ENCODE measurements at regions not wholly inside any gene's neighbourhood (a gene's known extent, or its start where the extent isn't known, plus 50 kb on each side); places are given as distances from the start of the nearest gene placed in this dataset.

DNA sequence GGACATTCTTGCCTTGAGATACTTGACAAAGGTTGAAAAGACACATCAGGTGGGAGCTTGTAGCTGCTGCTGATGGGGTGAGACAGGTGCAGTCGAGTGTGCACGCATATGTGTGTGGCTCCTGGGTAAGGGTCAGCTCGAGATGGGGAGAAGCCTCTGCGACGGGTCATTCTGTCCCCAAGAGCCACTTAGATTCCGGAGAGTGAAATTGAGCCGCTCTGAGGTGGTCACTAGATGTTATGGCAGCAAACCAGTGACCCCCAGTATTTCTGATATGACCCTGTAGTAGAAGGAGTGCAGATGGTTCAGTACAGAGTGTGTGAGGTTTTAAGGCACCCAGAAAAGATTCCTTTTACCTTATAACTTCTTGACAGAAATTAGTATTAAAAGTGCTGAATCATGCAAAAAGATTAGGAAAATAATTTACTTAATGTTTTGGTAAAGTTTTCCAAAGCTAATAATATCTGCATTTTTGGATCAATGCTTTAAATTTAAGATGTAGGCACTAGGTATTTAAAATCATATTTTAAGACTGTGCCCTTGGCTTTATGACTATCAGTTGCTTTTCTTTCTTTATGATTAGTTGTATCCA, 241.9 kb upstream of the TOPAZ1 start:
- Mint-ChIP-seq H3K9me3 (no peaks in the 10 kb centered on the region), H3K4me3 (peak overlapping the region; percentile 66), H3K27ac (peak overlapping the region; percentile 21), H3K36me3 (ENCODE audit: low read depth) (no peaks in the 10 kb centered on the region), H3K4me1 (ENCODE audit: low read depth) (peaks cover 32% of the 10 kb centered on the region), H3K27me3 (peaks cover 84% of the 10 kb centered on the region)

DNA sequence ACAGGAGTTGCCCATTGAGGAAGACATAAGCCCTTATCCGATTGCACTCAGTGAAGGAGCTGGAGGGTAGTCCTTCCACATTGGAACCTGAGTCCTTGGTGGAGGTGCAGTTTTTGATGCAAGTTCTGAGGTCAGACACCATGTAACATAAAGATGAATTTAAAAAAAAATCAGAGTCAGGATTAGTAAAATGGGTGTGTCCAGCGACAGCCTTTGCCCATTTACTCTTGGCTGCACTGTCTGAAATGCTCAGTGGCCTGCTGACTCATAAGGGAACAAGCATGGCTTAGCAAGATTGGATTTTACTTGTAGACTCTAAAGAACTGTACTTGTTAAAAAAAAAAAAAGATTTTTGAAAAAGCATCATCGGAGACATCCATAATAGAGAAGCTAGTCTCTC, 241.1 kb upstream of the TOPAZ1 start:
- Mint-ChIP-seq H3K4me3 (no peak overlapping the region), H3K27ac (no peak overlapping the region), H3K36me3 (ENCODE audit: low read depth) (no peaks in the 10 kb centered on the region), H3K4me1 (ENCODE audit: low read depth) (peaks cover 31% of the 10 kb centered on the region), H3K9me3 (no peaks in the 10 kb centered on the region), H3K27me3 (peaks cover 88% of the 10 kb centered on the region)

DNA sequence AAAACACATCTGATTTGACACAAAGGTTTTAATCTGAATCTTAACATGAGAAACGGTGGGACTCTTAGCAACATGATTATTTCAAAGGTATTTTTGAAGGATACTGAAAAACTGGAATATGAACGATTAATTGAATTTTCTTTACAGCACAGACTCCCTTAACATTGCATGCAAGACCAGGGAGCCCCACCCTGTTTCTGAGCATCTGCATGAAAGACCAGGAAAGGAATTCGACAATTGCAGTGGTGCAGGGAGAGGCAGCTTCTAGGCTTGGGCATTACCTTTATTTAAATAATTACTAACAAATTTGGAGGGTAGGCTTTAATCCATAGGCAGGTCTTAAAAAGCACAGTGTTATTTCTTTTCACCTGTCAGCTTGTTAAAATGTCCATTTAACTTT, 240.6 kb upstream of the TOPAZ1 start:
- H3K36me3 Mint-ChIP-seq (ENCODE audit: low read depth): no peaks in the 10 kb centered on the region
- H3K27ac Mint-ChIP-seq: no peak overlapping the region
- H3K9me3 Mint-ChIP-seq: no peaks in the 10 kb centered on the region
- peaks cover 87% of the 10 kb centered on the region for H3K27me3 Mint-ChIP-seq
- H3K4me3 Mint-ChIP-seq: no peak overlapping the region
- peaks cover 26% of the 10 kb centered on the region for H3K4me1 Mint-ChIP-seq (ENCODE audit: low read depth)

DNA sequence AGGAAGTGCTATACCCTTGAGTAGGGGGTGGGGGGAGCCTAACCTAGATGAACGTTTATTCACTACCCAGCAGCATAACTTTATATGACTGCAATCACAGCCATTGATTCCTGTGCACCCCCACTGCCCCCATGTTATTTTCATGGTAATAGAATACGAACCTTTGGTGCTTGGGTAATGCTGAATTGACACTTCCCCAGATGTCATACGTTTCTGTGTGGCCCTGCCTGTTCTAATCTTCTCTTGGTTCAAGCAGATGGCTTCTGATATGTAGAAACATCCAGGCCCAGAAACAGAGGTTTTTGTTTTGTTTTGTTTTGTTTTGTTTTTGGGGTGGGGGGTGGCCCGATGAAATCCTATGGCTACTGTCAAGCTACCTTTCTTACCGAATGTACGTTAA, 237.9 kb upstream of the TOPAZ1 start:
- Mint-ChIP-seq H3K9me3 (no peaks in the 10 kb centered on the region), H3K27me3 (peaks cover 73% of the 10 kb centered on the region), H3K4me1 (ENCODE audit: low read depth) (no peaks in the 10 kb centered on the region), H3K4me3 (no peak overlapping the region), H3K27ac (no peak overlapping the region), H3K36me3 (ENCODE audit: low read depth) (no peaks in the 10 kb centered on the region)

DNA sequence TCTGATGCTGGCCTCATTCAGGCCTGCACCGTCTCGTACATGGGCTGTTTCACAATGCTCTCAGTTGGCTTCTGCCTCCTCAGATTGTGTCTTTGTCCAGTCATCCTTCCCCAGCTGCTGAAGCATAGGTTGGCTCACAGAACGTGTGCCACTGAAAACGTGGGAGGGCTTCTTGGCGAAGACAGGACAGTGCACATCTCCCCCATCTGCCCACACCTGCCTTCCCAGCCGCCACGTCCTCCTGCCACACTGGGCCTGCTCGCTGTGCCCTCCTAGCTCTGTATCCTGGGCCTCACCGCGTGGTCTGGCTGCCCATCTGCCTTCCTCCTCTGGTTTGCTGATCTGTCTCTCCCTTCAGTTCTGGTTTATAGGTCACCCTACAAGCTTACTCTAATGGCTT, 230.0 kb upstream of the TOPAZ1 start:
- Mint-ChIP-seq H3K9me3 (no peaks in the 10 kb centered on the region), H3K27me3 (peaks cover 29% of the 10 kb centered on the region), H3K4me1 (ENCODE audit: low read depth) (no peaks in the 10 kb centered on the region), H3K4me3 (no peak overlapping the region), H3K27ac (peak overlapping the region; percentile 14), H3K36me3 (ENCODE audit: low read depth) (no peaks in the 10 kb centered on the region)

DNA sequence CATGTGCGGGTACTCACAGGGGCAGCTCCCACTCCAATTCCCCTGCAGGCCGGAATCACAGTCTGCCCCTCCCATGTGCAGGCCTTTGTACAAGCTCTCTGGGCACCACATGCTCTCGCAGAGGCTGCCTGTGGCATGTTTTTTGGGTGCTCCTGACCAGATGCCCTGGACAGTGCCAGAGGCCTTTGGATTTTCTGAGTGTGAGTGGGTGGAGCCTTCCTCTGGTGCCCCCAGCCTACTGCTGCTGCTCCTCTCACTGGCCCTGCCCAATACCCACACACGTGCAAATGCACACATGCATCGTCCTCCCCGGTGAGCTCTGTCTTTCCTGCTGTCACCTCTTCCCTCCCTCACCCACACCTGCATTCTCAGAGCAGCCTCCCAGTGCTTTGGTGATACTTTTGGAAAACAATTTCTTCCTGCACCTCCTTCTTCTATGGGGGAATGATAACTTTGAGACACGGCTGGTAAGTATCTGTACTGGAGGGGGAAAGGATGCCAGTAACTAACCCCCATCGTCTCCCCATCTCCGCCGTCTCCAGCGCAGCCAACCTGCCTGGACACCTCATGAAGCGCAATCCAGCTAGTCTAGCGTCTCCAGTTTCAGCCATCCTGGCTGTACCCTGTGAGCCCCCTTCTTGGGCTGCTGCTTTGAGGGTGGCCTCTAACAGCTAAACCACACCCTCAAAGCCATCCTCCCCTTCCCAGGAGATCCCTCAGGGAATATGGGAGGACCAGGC, 229.4 kb upstream of the TOPAZ1 start:
- Mint-ChIP-seq H3K27ac (peak overlapping the region; percentile 14), H3K36me3 (ENCODE audit: low read depth) (no peaks in the 10 kb centered on the region), H3K27me3 (peaks cover 25% of the 10 kb centered on the region), H3K4me1 (ENCODE audit: low read depth) (no peaks in the 10 kb centered on the region), H3K9me3 (no peaks in the 10 kb centered on the region), H3K4me3 (no peak overlapping the region)

DNA sequence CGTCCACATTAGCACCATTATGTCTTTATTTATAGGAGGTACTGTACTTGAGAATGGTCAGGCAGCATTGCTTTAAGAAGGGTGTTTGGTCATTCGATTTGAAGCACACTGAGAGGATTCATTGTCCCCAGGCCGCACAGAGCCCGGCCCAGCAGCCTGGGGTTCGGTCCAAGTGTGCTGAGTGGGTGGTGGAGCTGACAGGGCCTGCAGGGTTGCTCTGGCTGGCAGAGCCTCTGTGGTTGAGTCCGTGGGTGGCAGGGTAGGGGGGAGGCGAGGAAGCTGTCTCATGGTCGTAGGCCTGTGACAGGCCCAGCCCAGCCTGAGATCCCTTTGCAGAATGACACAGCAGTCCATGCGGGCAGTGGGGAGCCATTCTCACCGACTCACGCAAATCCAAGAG, 227.7 kb upstream of the TOPAZ1 start:
- H3K27ac Mint-ChIP-seq: no peak overlapping the region
- H3K27me3 Mint-ChIP-seq: peaks cover 23% of the 10 kb centered on the region
- no peaks in the 10 kb centered on the region for H3K4me1 Mint-ChIP-seq (ENCODE audit: low read depth)
- no peaks in the 10 kb centered on the region for H3K36me3 Mint-ChIP-seq (ENCODE audit: low read depth)
- no peak overlapping the region for H3K4me3 Mint-ChIP-seq
- no peaks in the 10 kb centered on the region for H3K9me3 Mint-ChIP-seq

DNA sequence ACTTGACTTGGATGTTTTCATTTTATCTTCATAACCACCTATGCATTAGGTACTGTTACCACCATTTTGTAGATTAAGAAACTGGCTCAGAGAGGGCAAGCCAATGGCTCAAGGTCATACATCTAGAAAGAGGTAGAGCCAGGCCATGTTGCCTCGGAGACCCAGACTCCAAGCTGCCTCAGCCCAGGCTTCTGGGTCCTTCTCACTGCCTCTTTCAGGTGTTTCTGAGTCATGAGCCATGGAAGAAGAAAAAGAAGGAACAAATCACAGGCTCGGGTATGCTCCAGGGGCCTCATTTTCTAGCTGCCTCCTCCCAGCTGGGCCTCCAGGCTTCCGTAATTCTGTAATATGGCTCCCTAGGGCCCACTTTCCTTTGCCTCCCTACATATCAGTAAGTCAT, 226.5 kb upstream of the TOPAZ1 start:
- Mint-ChIP-seq H3K4me1 (ENCODE audit: low read depth) (no peaks in the 10 kb centered on the region), H3K9me3 (no peaks in the 10 kb centered on the region), H3K4me3 (no peak overlapping the region), H3K27ac (no peak overlapping the region), H3K36me3 (ENCODE audit: low read depth) (no peaks in the 10 kb centered on the region), H3K27me3 (peaks cover 29% of the 10 kb centered on the region)

DNA sequence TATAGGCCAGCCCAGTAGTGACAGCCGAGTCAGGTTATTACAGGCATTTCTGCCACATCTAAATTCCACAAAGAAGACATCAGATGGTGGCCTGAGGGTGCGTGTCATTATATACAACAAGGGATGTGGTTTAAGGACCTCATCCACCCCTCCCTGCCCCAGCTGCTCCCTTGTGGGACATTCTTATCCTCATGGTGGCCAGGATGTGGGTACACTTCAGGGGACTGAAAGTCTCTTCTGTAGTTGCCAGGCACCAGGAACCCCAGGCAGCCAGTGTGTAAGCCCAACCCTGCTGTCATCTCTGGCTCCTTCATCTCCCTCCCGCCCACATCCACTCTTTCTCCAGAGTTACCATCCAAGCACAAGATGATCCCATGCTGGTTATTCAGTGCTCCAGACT, 224.9 kb upstream of the TOPAZ1 start:
- Mint-ChIP-seq H3K27ac (no peak overlapping the region), H3K36me3 (ENCODE audit: low read depth) (no peaks in the 10 kb centered on the region), H3K4me1 (ENCODE audit: low read depth) (no peaks in the 10 kb centered on the region), H3K27me3 (peaks cover 37% of the 10 kb centered on the region), H3K9me3 (no peaks in the 10 kb centered on the region), H3K4me3 (no peak overlapping the region)

DNA sequence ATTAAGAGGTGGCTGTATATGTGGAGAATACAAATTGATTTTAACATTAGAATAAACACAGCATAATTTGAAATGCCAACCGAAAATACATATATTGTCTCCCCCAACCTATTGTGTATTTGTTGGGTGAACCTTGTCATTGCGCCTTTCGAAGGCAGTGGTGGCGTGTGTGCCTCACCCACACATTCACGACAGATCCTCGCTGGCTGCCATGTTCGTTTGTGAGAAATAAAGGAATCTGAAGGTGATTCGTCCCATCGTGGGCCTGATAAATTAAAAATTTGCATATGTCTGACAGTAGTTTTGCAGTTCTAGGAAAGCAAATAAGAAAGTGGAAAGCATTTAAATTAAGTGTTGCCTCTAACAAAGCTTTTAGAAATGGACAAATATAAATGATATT, 222.8 kb upstream of the TOPAZ1 start:
- Mint-ChIP-seq H3K27ac (no peak overlapping the region), H3K36me3 (ENCODE audit: low read depth) (no peaks in the 10 kb centered on the region), H3K27me3 (peaks cover 49% of the 10 kb centered on the region), H3K4me3 (no peak overlapping the region), H3K9me3 (no peaks in the 10 kb centered on the region), H3K4me1 (ENCODE audit: low read depth) (peaks cover 4% of the 10 kb centered on the region)

DNA sequence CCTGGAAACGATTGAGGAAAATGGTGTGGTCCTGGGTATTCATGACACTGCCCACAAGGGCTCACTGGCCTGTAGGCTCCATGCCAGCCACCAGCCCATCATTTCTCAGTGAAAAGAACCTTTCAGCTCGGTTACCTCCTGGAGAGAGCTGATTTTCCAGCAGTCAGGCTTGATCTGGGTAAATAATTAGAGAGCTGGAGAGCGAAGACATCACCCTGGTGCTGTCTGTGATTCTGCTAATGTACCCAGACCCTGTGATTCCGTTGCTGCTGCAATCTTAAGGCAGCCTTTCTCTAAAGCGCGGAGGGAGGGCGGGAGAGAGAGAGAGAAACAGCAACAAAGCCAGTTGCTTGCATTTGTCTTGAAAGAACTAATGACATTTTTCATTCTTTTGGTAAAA, 221.9 kb upstream of the TOPAZ1 start:
- Mint-ChIP-seq H3K36me3 (ENCODE audit: low read depth) (no peaks in the 10 kb centered on the region), H3K9me3 (no peaks in the 10 kb centered on the region), H3K27ac (no peak overlapping the region), H3K4me3 (no peak overlapping the region), H3K27me3 (peaks cover 57% of the 10 kb centered on the region), H3K4me1 (ENCODE audit: low read depth) (peaks cover 4% of the 10 kb centered on the region)

DNA sequence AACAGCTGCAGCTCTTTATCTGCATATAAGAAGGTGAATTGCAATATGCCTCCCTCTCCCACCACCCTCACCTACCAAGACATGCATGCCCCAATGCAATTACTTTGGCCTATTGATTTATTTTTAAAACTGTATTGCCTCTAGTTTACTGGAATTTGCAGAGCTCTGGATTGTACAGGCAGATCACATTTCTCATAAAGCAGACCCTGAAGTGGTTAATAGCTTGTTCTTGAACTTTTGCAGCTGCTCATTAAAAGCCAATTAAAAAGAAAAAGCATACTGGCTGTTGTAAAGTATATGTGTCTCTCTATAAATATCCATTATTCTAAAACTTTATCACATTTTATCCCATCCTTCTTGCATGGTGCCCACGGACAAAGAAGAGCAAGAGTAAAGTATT, 221.5 kb upstream of the TOPAZ1 start:
- Mint-ChIP-seq H3K27ac (no peak overlapping the region), H3K4me3 (no peak overlapping the region), H3K36me3 (ENCODE audit: low read depth) (no peaks in the 10 kb centered on the region), H3K4me1 (ENCODE audit: low read depth) (peaks cover 4% of the 10 kb centered on the region), H3K9me3 (no peaks in the 10 kb centered on the region), H3K27me3 (peaks cover 61% of the 10 kb centered on the region)

DNA sequence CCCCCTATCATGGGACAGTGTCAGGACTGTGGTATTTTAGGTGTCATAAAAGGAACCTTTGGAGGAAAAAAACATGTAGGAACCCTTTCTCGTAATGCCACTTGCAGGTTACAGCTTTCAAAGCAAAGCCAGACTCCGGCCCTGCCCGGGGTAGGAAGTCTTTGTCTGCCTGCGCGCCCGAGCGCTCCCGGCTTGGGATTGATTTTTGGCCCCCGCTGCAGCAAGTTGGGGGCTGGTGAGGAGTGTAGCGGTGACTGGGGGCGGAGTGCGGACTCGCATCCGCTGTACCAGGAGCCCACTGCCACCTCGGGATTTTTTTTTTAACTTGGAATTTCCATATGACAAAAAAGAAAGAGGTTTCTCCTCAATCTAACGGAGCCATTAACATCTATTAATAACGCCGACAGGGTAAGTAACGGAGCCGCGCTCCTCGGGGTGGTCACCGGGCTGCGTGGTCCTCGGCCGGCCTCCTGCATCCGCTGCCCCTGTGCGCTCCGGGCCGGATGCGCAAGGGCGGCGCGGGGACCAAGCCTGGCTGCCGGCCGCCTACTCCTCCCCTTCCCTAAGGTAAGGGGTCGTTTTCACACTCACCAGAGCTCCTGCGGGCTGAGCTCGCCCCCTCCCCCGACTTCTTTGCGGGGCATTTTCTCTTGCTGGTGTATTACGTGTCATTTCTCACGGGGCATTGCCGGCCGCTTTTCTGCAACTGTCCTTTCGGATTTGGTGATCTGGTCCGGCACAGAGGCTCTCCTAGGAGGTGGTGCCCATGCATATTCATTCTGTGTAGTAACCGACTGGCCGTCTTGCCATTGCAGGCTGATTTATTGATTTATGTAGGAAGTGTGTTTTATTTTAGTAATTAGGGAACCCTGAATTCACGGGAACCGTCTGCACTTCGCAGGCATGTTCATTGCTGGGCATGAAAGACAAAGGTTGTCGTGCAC, 219.8 kb upstream of the TOPAZ1 start:
- no peaks in the 10 kb centered on the region for H3K9me3 Mint-ChIP-seq
- H3K4me1 Mint-ChIP-seq (ENCODE audit: low read depth): peaks cover 4% of the 10 kb centered on the region
- no peak overlapping the region for H3K27ac Mint-ChIP-seq
- H3K36me3 Mint-ChIP-seq (ENCODE audit: low read depth): no peaks in the 10 kb centered on the region
- peak overlapping the region; percentile 69 for H3K4me3 Mint-ChIP-seq
- peaks cover 75% of the 10 kb centered on the region for H3K27me3 Mint-ChIP-seq

DNA sequence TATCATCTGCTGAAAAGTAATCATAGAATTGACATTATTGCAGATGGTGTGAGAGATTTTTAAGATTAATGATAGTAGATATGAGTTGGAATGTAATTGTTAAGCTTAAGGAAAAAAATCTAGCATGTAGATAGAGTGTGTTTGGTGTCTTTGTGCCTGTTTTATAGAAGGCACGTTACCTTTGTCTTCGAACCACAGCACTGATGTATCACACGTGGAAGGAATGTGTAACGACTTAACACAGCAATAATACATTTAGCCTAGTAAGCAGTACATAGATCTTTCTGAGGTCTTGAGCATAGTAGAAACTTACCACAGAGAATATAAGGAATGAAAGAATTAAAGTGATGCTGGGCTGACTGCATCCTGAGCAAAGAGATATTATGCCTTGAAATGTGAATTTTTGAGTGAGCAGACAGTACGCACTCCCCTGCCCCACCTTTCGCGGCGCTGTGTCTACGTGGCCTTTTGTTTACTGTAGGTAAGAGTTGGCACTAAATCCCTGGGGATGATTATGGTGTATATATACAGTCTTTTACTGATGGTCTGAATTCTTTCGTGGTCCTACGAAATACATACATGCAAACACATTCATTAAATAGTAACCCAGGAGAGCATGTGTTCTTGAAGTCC, 217.6 kb upstream of the TOPAZ1 start:
- Mint-ChIP-seq H3K4me1 (ENCODE audit: low read depth) (peaks cover 4% of the 10 kb centered on the region), H3K9me3 (no peaks in the 10 kb centered on the region), H3K36me3 (ENCODE audit: low read depth) (no peaks in the 10 kb centered on the region), H3K4me3 (no peak overlapping the region), H3K27ac (no peak overlapping the region), H3K27me3 (peaks cover 83% of the 10 kb centered on the region)
